ENCODE measurements at regions not wholly inside any gene's neighbourhood (a gene's known extent, or its start where the extent isn't known, plus 50 kb on each side); places are given as distances from the start of the nearest gene placed in this dataset.

- no peak for TF ChIP-seq MAX (IDR thresholded peaks at IDR 0.05; ENCODE audit: low read depth, low read length)
- no peak for TF ChIP-seq CTCF (IDR thresholded peaks at IDR 0.05; ENCODE audit: low read depth, low read length)
- no peak for DNase-seq (ENCODE audit: low read depth)
- no peak overlapping the region for H3K4me3 ChIP-seq (ENCODE audit: low read depth, low read length)
These were observed 1542.2 kb upstream of the CDH9 start for GRCh38 chr5:28580616-28581015.

GRCh38 chr5:28576022-28576421 is 1537.6 kb upstream of the CDH9 start:
- TF ChIP-seq POLR2A (IDR thresholded peaks at IDR 0.05; ENCODE audit: extremely low read depth, insufficient read length) (no peak), MAX (IDR thresholded peaks at IDR 0.05; ENCODE audit: low read depth, low read length) (peak; percentile 72), CTCF (IDR thresholded peaks at IDR 0.05; ENCODE audit: low read depth, low read length) (peak; percentile 59), MYC (IDR thresholded peaks at IDR 0.05; ENCODE audit: low read depth, low read length) (peak; percentile 77)
- DNase-seq (ENCODE audit: low read depth): peak; percentile 34
- H3K4me3 ChIP-seq (ENCODE audit: low read depth, low read length): no peak overlapping the region

- DNase-seq (ENCODE audit: low read depth): no peak
- TF ChIP-seq POLR2A (IDR thresholded peaks at IDR 0.05; ENCODE audit: extremely low read depth, insufficient read length): no peak
- no peak for TF ChIP-seq CTCF (IDR thresholded peaks at IDR 0.05; ENCODE audit: low read depth, low read length)
- TF ChIP-seq MYC (IDR thresholded peaks at IDR 0.05; ENCODE audit: low read depth, low read length): no peak
- no peak for TF ChIP-seq MAX (IDR thresholded peaks at IDR 0.05; ENCODE audit: low read depth, low read length)
These were observed 1537.0 kb upstream of the CDH9 start for GRCh38 chr5:28575368-28575767.

GRCh38 chr5:28574606-28575005 is 1536.2 kb upstream of the CDH9 start:
- TF ChIP-seq CTCF (IDR thresholded peaks at IDR 0.05; ENCODE audit: low read depth, low read length) (no peak), MAX (IDR thresholded peaks at IDR 0.05; ENCODE audit: low read depth, low read length) (no peak), MYC (IDR thresholded peaks at IDR 0.05; ENCODE audit: low read depth, low read length) (no peak), POLR2A (IDR thresholded peaks at IDR 0.05; ENCODE audit: extremely low read depth, insufficient read length) (no peak)
- no peak for DNase-seq (ENCODE audit: low read depth)
- no peak overlapping the region for H3K4me3 ChIP-seq (ENCODE audit: low read depth, low read length)

More at GRCh38 chr5:28575368-28575767, 1537.0 kb upstream of the CDH9 start:
- H3K4me3 ChIP-seq (ENCODE audit: low read depth, low read length): no peak overlapping the region

- DNase-seq (ENCODE audit: low read depth): no peak
- no peak overlapping the region for H3K4me3 ChIP-seq (ENCODE audit: low read depth, low read length)
- no peak for TF ChIP-seq MYC (IDR thresholded peaks at IDR 0.05; ENCODE audit: low read depth, low read length)
- no peak for TF ChIP-seq CTCF (IDR thresholded peaks at IDR 0.05; ENCODE audit: low read depth, low read length)
- TF ChIP-seq POLR2A (IDR thresholded peaks at IDR 0.05; ENCODE audit: extremely low read depth, insufficient read length): no peak
- no peak for TF ChIP-seq MAX (IDR thresholded peaks at IDR 0.05; ENCODE audit: low read depth, low read length)
These were observed 1528.7 kb upstream of the CDH9 start for GRCh38 chr5:28567048-28567447.

GRCh38 chr5:28561522-28561921 is 1523.1 kb upstream of the CDH9 start:
- no peak for DNase-seq (ENCODE audit: low read depth)
- no peak for TF ChIP-seq POLR2A (IDR thresholded peaks at IDR 0.05; ENCODE audit: extremely low read depth, insufficient read length)
- no peak for TF ChIP-seq CTCF (IDR thresholded peaks at IDR 0.05; ENCODE audit: low read depth, low read length)
- no peak for TF ChIP-seq MYC (IDR thresholded peaks at IDR 0.05; ENCODE audit: low read depth, low read length)
- no peak for TF ChIP-seq MAX (IDR thresholded peaks at IDR 0.05; ENCODE audit: low read depth, low read length)
- H3K4me3 ChIP-seq (ENCODE audit: low read depth, low read length): no peak overlapping the region
